GM10266 (cell line): ENCODE measurements at regions not wholly inside any gene's neighbourhood (a gene's known extent, or its start where the extent isn't known, plus 50 kb on each side); places are given as distances from the start of the nearest gene placed in this dataset.

Experiments used
- DNase-seq: peaks from one replicate; pipeline ENCODE4 v3.0.0; 2012; ENCODE audit errors: extremely low spot score
- TF ChIP-seq, protein P1 (sequence below): IDR thresholded peaks from 2 replicates; pipeline ENCODE4 v1.5.1; 2012; ENCODE audit warnings: mild to moderate bottlenecking, low read depth; ENCODE audit not compliant: control insufficient read depth, insufficient read depth; ENCODE audit errors: missing control alignments

GRCh38 chr2:34670482-34670881, 1071.4 kb upstream of the FAM98A start:
- no peak for DNase-seq
- TF ChIP-seq, protein P1, sequence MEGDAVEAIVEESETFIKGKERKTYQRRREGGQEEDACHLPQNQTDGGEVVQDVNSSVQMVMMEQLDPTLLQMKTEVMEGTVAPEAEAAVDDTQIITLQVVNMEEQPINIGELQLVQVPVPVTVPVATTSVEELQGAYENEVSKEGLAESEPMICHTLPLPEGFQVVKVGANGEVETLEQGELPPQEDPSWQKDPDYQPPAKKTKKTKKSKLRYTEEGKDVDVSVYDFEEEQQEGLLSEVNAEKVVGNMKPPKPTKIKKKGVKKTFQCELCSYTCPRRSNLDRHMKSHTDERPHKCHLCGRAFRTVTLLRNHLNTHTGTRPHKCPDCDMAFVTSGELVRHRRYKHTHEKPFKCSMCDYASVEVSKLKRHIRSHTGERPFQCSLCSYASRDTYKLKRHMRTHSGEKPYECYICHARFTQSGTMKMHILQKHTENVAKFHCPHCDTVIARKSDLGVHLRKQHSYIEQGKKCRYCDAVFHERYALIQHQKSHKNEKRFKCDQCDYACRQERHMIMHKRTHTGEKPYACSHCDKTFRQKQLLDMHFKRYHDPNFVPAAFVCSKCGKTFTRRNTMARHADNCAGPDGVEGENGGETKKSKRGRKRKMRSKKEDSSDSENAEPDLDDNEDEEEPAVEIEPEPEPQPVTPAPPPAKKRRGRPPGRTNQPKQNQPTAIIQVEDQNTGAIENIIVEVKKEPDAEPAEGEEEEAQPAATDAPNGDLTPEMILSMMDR = no peak

DNA sequence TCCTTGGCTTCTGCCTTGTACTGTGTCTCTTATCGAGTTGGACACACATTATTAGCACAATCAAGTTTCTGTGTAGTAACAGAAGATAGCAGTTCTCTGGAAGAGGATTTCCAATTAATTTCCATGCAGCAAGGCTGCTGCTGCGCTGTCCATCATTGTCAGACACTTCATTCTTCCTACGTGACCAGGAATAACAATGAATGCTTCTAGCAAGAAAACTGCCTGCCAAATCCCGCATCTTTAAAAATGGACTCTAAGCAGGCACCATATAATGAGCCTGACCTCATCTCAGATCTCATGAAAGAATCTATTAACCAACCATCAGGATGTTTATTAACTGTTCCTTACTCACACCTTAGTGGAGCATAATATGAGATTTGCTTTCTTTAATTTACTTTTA, 1067.7 kb upstream of the FAM98A start:
- DNase-seq = no peak
- TF ChIP-seq, protein P1 = no peak

- DNase-seq = no peak
- TF ChIP-seq, protein P1 = no peak
Observed at GRCh38 chr2:34664266-34664665, 1065.2 kb upstream of the FAM98A start.

- TF ChIP-seq, protein P1 = no peak
- DNase-seq = no peak
Observed at GRCh38 chr2:34663314-34663713, 1064.2 kb upstream of the FAM98A start.

- TF ChIP-seq, protein P1 = no peak
- DNase-seq = no peak
Observed at GRCh38 chr2:34660741-34661140, 1061.6 kb upstream of the FAM98A start.

DNA sequence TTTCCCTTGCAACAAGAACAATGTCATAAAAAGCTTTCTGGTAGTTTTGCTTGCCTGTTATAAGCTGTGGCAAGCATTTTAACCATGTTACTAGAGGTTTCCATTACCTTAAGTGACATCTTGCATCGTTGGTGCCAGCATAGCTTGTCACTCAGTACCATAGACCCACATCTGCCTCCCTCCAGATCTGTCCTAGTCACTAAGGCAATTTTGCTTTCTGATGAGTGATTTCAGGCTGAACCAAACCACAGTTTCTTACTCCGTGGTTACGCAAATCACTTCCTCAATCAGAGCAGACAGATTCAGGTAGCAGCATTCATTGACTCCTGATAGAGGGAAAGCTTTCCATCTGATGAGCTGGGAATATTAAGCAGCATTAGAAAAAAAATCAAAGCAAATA, 1057.5 kb upstream of the FAM98A start:
- no peak for DNase-seq
- TF ChIP-seq, protein P1 = no peak

- TF ChIP-seq, protein P1 = no peak
- DNase-seq = no peak
Observed at GRCh38 chr2:34652636-34653035, 1053.5 kb upstream of the FAM98A start.

GRCh38 chr2:34646901-34647300, 1047.8 kb upstream of the FAM98A start:
- TF ChIP-seq, protein P1 = no peak

More at GRCh38 chr2:34646901-34647300, 1047.8 kb upstream of the FAM98A start:
- DNase-seq = no peak
